SU-DHL-6 (cell line): ENCODE measurements at regions not wholly inside any gene's neighbourhood (a gene's known extent, or its start where the extent isn't known, plus 50 kb on each side); places are given as distances from the start of the nearest gene placed in this dataset.

Experiments
- H2AFZ ChIP-seq: fragments of 200-600 bp; sonication (generic); 2 replicates; pipeline ENCODE4 v1.6.1; 2014; ENCODE audit warnings: low read depth, mild to moderate bottlenecking, moderate library complexity, mixed read lengths, antibody characterized with exemption, low read length; ENCODE audit not compliant: severe bottlenecking
- H3F3A ChIP-seq: fragments of 200-600 bp; shearing (Covaris generic); 2 replicates; pipeline ENCODE4 v1.6.0; 2016; ENCODE audit warnings: antibody characterized with exemption, mild to moderate bottlenecking; ENCODE audit not compliant: insufficient read depth
- H3K27ac ChIP-seq: fragments of 200-600 bp; sonication (generic); 2 replicates; pipeline ENCODE4 v1.5.1; 2016; ENCODE audit warnings: low read depth, mild to moderate bottlenecking, low read length, moderate library complexity, mixed read lengths
- H3K27me3 ChIP-seq: fragments of 200-600 bp; sonication (generic), shearing (Covaris generic); 2 replicates; pipeline ENCODE4 v1.6.0; 2014; ENCODE audit warnings: mild to moderate bottlenecking, low read length
- H3K36me3 ChIP-seq: fragments of 200-600 bp; sonication (generic); 2 replicates; pipeline ENCODE4 v1.6.1; 2014; ENCODE audit warnings: mild to moderate bottlenecking, low read length, mixed read lengths
- H3K4me2 ChIP-seq: fragments of 300-600, 200-600 bp; shearing (Covaris generic), sonication (generic); 2 replicates; pipeline ENCODE4 v1.6.0; 2014; ENCODE audit warnings: low read length, low read depth, mild to moderate bottlenecking; ENCODE audit not compliant: poor library complexity, severe bottlenecking
- H3K4me3 ChIP-seq: fragments of 200-600 bp; sonication (generic); 2 replicates; pipeline ENCODE4 v1.5.1; 2014; ENCODE audit warnings: antibody characterized with exemption, low read length, mild to moderate bottlenecking, mixed read lengths; ENCODE audit not compliant: insufficient read depth, poor library complexity, severe bottlenecking
- H3K79me2 ChIP-seq: fragments of 200-600 bp; sonication (generic); 2 replicates; pipeline ENCODE4 v1.6.1; 2014; ENCODE audit warnings: mild to moderate bottlenecking, low read length, moderate library complexity; ENCODE audit not compliant: insufficient read depth
- H3K9ac ChIP-seq: fragments of 200-600 bp; sonication (generic); 2 replicates; pipeline ENCODE4 v1.7.0; 2014; ENCODE audit warnings: mild to moderate bottlenecking, low read length
- H3K9me2 ChIP-seq: fragments of 200-600 bp; sonication (generic); replicated peaks from 2 replicates; pipeline ENCODE4 v1.6.1; 2014; ENCODE audit warnings: low read length; ENCODE audit not compliant: insufficient read depth
- H3K9me3 ChIP-seq: fragments of 200-600 bp; sonication (generic); 2 replicates; pipeline ENCODE4 v1.6.1; 2014; ENCODE audit warnings: low read length, mixed read lengths; ENCODE audit not compliant: insufficient read depth
- H4K20me1 ChIP-seq: fragments of 200-600 bp; sonication (generic); 2 replicates; pipeline ENCODE4 v1.6.1; 2014; ENCODE audit warnings: low read depth, mild to moderate bottlenecking, antibody characterized with exemption, low read length, moderate library complexity, mixed read lengths
- EZH2phosphoT487 ChIP-seq: fragments of 200-600 bp; sonication (generic), shearing (Covaris generic); conservative IDR thresholded peaks from 2 replicates; pipeline ENCODE4 v1.6.1; 2018; ENCODE audit warnings: mild to moderate bottlenecking, antibody characterized with exemption, low read length, moderate library complexity, mixed read lengths
- TF ChIP-seq, protein P1 (sequence below): fragments of 200-600 bp; sonication (generic); IDR thresholded peaks from one replicate; pipeline ENCODE4 v1.5.1; 2017; ENCODE audit warnings: antibody characterized with exemption, mild to moderate bottlenecking, low read length, moderate library complexity; ENCODE audit not compliant: insufficient read depth, poor library complexity, severe bottlenecking

GRCh38 chr2:43098539-43098938 lies 127.9 kb downstream of the ZFP36L2 start:
- H3K27ac ChIP-seq = no peak overlapping the region
- TF ChIP-seq, protein P1, sequence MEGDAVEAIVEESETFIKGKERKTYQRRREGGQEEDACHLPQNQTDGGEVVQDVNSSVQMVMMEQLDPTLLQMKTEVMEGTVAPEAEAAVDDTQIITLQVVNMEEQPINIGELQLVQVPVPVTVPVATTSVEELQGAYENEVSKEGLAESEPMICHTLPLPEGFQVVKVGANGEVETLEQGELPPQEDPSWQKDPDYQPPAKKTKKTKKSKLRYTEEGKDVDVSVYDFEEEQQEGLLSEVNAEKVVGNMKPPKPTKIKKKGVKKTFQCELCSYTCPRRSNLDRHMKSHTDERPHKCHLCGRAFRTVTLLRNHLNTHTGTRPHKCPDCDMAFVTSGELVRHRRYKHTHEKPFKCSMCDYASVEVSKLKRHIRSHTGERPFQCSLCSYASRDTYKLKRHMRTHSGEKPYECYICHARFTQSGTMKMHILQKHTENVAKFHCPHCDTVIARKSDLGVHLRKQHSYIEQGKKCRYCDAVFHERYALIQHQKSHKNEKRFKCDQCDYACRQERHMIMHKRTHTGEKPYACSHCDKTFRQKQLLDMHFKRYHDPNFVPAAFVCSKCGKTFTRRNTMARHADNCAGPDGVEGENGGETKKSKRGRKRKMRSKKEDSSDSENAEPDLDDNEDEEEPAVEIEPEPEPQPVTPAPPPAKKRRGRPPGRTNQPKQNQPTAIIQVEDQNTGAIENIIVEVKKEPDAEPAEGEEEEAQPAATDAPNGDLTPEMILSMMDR = no peak
- TF ChIP-seq EZH2phosphoT487 = no peak
- no peaks in the 10 kb centered on the region for H3F3A ChIP-seq
- no peaks in the 10 kb centered on the region for H3K9me2 ChIP-seq
- no peaks in the 10 kb centered on the region for H3K9me3 ChIP-seq
- no peak overlapping the region for H3K4me2 ChIP-seq
- H2AFZ ChIP-seq = no peak overlapping the region
- H3K79me2 ChIP-seq = no peaks in the 10 kb centered on the region
- H3K9ac ChIP-seq = no peak overlapping the region
- H3K36me3 ChIP-seq = no peaks in the 10 kb centered on the region
- no peaks in the 10 kb centered on the region for H3K27me3 ChIP-seq
- no peaks in the 10 kb centered on the region for H4K20me1 ChIP-seq
- H3K4me3 ChIP-seq = no peak overlapping the region

DNA sequence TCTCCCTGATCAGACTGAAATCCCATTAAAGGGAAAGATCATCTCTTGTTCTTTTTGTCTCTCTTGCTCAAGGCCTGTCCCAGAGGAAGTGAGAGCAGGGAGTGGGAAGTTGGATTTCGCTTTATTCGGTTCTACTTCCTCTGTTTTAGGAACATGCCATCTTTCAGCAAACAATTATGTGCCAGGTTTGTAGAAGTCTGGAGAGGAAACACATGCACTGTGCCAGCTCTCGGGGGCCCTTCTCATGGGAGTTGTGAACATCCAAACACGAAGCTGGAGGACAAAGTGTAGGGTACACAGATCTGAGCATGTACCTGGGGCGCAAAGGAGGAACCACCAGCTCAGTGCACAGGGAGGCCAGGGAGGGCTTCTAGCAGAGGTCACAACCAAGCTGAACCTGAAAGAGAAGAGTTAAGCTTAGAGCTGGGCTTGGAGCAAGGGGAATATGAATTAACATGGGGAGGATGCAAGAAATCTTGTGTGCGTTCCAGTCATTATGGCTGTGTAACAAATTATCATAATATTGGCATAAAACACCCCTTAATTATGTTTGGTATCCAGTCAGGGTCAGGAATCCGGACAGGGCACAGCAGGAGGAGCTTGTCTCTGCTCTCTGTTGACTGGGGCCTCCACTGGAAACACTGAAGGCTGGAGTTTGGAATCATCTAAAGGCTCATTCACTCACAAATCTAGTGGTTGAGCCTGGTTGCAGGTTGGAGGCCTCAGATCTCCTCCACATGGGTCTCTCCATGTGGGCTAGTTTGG lies 128.6 kb downstream of the ZFP36L2 start:
- H4K20me1 ChIP-seq = no peaks in the 10 kb centered on the region
- H3K9ac ChIP-seq = no peak overlapping the region
- no peaks in the 10 kb centered on the region for H3K27me3 ChIP-seq
- no peak overlapping the region for H3K4me3 ChIP-seq
- no peak overlapping the region for H3K4me2 ChIP-seq
- no peaks in the 10 kb centered on the region for H3K9me2 ChIP-seq
- H3K9me3 ChIP-seq = no peaks in the 10 kb centered on the region
- no peaks in the 10 kb centered on the region for H3K36me3 ChIP-seq
- no peak for TF ChIP-seq EZH2phosphoT487
- TF ChIP-seq, protein P1 = no peak
- H2AFZ ChIP-seq = no peak overlapping the region
- H3F3A ChIP-seq = no peaks in the 10 kb centered on the region
- H3K79me2 ChIP-seq = no peaks in the 10 kb centered on the region
- H3K27ac ChIP-seq = no peak overlapping the region

- no peaks in the 10 kb centered on the region for H3K9me2 ChIP-seq
- no peaks in the 10 kb centered on the region for H4K20me1 ChIP-seq
- no peaks in the 10 kb centered on the region for H3F3A ChIP-seq
- H2AFZ ChIP-seq = no peak overlapping the region
- H3K79me2 ChIP-seq = no peaks in the 10 kb centered on the region
- H3K36me3 ChIP-seq = no peaks in the 10 kb centered on the region
- H3K4me3 ChIP-seq = no peak overlapping the region
- no peak overlapping the region for H3K27ac ChIP-seq
- no peak for TF ChIP-seq EZH2phosphoT487
- TF ChIP-seq, protein P1 = no peak
- H3K9ac ChIP-seq = no peak overlapping the region
- H3K27me3 ChIP-seq = no peaks in the 10 kb centered on the region
- H3K9me3 ChIP-seq = no peaks in the 10 kb centered on the region
- no peak overlapping the region for H3K4me2 ChIP-seq
Measured at GRCh38 chr2:43095533-43096295, 130.7 kb downstream of the ZFP36L2 start.
